Ovary (tissue), 3 donors: ENCODE measurements at regions not wholly inside any gene's neighbourhood (a gene's known extent, or its start where the extent isn't known, plus 50 kb on each side); places are given as distances from the start of the nearest gene placed in this dataset.

Experiments
- POLR2A ChIP-seq: fragments of 450-650 bp; IDR thresholded peaks from one replicate; pipeline ENCODE4 v1.6.1; 2017; ENCODE audit warnings: antibody characterized with exemption, mild to moderate bottlenecking, moderate library complexity
- TF ChIP-seq, protein P1 (sequence below), 3 donors: fragments of 450-650 bp in 2 of 3; fragments of 200-600 bp in 1 of 3; IDR thresholded peaks; one replicate each; pipeline versions ENCODE4 v1.5.1 to v1.8.0; 2016 to 2022; ENCODE audit warnings: antibody characterized with exemption in 3 of 3, mild to moderate bottlenecking in 1 of 3
- donor health status: DM: no; HTN: no; CAD: no.

DNA sequence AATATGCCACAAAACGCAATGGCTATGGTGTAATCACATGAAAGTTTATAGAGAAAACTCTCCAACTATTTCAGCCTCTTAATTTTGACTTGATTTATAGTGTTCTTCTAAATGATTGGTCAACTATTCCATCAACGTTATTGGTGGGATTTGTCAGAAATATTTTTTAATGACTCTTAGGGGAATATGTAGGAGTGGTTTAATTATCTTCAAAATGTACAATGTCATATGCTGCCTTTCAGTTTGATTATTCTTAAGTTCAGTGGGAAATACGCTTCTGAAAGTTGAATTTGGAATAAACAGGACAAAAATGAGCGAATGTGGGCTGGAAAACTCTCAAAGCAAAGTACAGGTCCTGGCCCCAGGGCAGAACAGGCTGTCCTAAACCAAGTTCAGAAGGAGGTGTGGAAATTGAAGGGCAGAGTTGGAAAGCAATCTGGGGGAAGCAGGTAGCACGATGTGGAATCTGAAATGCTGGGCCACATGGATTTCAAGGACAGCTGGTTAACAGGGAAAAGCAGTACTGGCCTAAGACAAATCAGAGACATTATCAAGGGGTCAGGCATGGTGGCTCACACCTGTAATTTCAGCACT lies 60.8 kb upstream of the MYCBP2 start:
- TF ChIP-seq, protein P1, sequence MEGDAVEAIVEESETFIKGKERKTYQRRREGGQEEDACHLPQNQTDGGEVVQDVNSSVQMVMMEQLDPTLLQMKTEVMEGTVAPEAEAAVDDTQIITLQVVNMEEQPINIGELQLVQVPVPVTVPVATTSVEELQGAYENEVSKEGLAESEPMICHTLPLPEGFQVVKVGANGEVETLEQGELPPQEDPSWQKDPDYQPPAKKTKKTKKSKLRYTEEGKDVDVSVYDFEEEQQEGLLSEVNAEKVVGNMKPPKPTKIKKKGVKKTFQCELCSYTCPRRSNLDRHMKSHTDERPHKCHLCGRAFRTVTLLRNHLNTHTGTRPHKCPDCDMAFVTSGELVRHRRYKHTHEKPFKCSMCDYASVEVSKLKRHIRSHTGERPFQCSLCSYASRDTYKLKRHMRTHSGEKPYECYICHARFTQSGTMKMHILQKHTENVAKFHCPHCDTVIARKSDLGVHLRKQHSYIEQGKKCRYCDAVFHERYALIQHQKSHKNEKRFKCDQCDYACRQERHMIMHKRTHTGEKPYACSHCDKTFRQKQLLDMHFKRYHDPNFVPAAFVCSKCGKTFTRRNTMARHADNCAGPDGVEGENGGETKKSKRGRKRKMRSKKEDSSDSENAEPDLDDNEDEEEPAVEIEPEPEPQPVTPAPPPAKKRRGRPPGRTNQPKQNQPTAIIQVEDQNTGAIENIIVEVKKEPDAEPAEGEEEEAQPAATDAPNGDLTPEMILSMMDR (IDR thresholded peaks at IDR 0.05), result no peak
- no peak for TF ChIP-seq POLR2A
